B cell (primary cell): ENCODE measurements at regions not wholly inside any gene's neighbourhood (a gene's known extent, or its start where the extent isn't known, plus 50 kb on each side); places are given as distances from the start of the nearest gene placed in this dataset.

Experiments
- ATAC-seq: fragments of 200-7000 bp; cut with Tn5 transposase; one replicate; pipeline ENCODE4 v1.10.0; 2021; ENCODE audit warnings: low read depth, mild to moderate bottlenecking, moderate number of reproducible peaks, moderate library complexity
- CTCF ChIA-PET: fragments of 350-600 bp; sonication (Branson Sonifier 250); formaldehyde crosslinking; loops from one replicate; lab custom pipeline; 2021; ENCODE audit warnings: antibody characterized with exemption, inconsistent platforms; lab: Charles Lee
- POLR2A ChIA-PET: fragments of 350-600 bp; sonication (Branson Sonifier 250); formaldehyde crosslinking; loops from one replicate; lab custom pipeline; 2021; ENCODE audit warnings: antibody characterized with exemption; lab: Charles Lee
- DNase-seq: peaks from one replicate; pipeline ENCODE4 v3.0.0; 2013
- H2AFZ ChIP-seq: 2 replicates; pipeline ENCODE4 v1.6.1; 2012; ENCODE audit warnings: mild to moderate bottlenecking, low read depth, low read length; ENCODE audit not compliant: insufficient read depth, poor library complexity, severe bottlenecking
- H3K27ac ChIP-seq, 2 donors: 1 replicate in 1 of 2; 2 replicates in 1 of 2; pipeline ENCODE4 v1.5.1; 2012 to 2013; ENCODE audit warnings: low read length in 2 of 2, mild to moderate bottlenecking in 2 of 2, moderate library complexity in 1 of 2
- H3K27me3 ChIP-seq, 4 experiments: fragments of 200-600 bp in 1 of 4; sonication (generic) in 1 of 4; replicated peaks in 1 of 4; 1 replicate in 2 of 4; 2 replicates in 2 of 4; pipeline versions ENCODE4 v1.6.1 to v1.7.0; 2013 to 2016; ENCODE audit warnings: low read length in 3 of 4, mild to moderate bottlenecking in 2 of 4, mixed read lengths in 1 of 4, moderate library complexity in 1 of 4; ENCODE audit not compliant: insufficient read depth in 4 of 4, control insufficient read depth in 3 of 4; ENCODE audit errors: control extremely low read depth in 1 of 4
- H3K36me3 ChIP-seq, 2 experiments: replicated peaks in 1 of 2; 1 replicate in 1 of 2; 2 replicates in 1 of 2; pipeline versions ENCODE4 v1.6.1 to v1.7.1; 2013; ENCODE audit warnings: low read length in 1 of 2; ENCODE audit not compliant: insufficient read depth in 2 of 2, control insufficient read depth in 1 of 2; ENCODE audit errors: control extremely low read depth in 1 of 2, extremely low read depth in 1 of 2
- H3K4me1 ChIP-seq, 2 donors: fragments of 200-600 bp in 1 of 2; sonication (generic) in 1 of 2; 1 replicate in 1 of 2; 2 replicates in 1 of 2; pipeline versions ENCODE4 v1.5.1 to v1.6.1; 2013 to 2017; ENCODE audit warnings: low read length in 2 of 2; ENCODE audit not compliant: control insufficient read depth in 2 of 2, insufficient read depth in 2 of 2
- H3K4me2 ChIP-seq: replicated peaks from 2 replicates; pipeline ENCODE3; 2012; ENCODE audit warnings: mild to moderate bottlenecking, low read depth, low read length; ENCODE audit not compliant: poor library complexity, severe bottlenecking
- H3K4me3 ChIP-seq, 5 experiments: fragments of 200-600 bp in 1 of 5; sonication (generic) in 1 of 5; 1 replicate in 3 of 5; 2 replicates in 2 of 5; pipeline versions ENCODE4 v1.5.1 to v1.7.0; 2011 to 2016; ENCODE audit warnings: low read length in 4 of 5, mild to moderate bottlenecking in 4 of 5, low read depth in 2 of 5, control low read depth in 1 of 5, moderate library complexity in 1 of 5; ENCODE audit not compliant: insufficient read depth in 1 of 5; ENCODE audit errors: control extremely low read depth in 1 of 5, extremely low read depth in 1 of 5
- H3K79me2 ChIP-seq: fragments of 200-600 bp; sonication (generic); one replicate; pipeline ENCODE4 v1.6.0; 2016; ENCODE audit warnings: low read length; ENCODE audit not compliant: control insufficient read depth, insufficient read depth
- H3K9ac ChIP-seq: fragments of 200-600 bp; sonication (generic); 2 replicates; pipeline ENCODE4 v1.6.1; 2017; ENCODE audit warnings: mild to moderate bottlenecking, low read length, moderate library complexity
- H3K9me3 ChIP-seq, 3 donors: one replicate each; pipeline versions ENCODE4 v1.6.1 to v1.7.1; 2013; ENCODE audit warnings: low read length in 2 of 3; ENCODE audit not compliant: control insufficient read depth in 2 of 3, insufficient read depth in 1 of 3; ENCODE audit errors: control extremely low read depth in 1 of 3
- H4K20me1 ChIP-seq: 2 replicates; pipeline ENCODE4 v1.6.0; 2012; ENCODE audit warnings: mild to moderate bottlenecking, low read length; ENCODE audit not compliant: insufficient read depth, control insufficient read depth, poor library complexity, severe bottlenecking
- H3K27ac Mint-ChIP-seq: one replicate; pipeline ENCODE4 v1.8.0; 2021; ENCODE audit warnings: mixed read lengths
- H3K27me3 Mint-ChIP-seq: one replicate; pipeline ENCODE4 v1.8.0; 2021; ENCODE audit warnings: mixed read lengths
- H3K4me1 Mint-ChIP-seq: one replicate; pipeline ENCODE4 v1.8.0; 2021; ENCODE audit warnings: mixed read lengths
- H3K4me3 Mint-ChIP-seq: one replicate; pipeline ENCODE4 v1.8.0; 2021; ENCODE audit warnings: mixed read lengths
- H3K9me3 Mint-ChIP-seq: one replicate; pipeline ENCODE4 v1.8.0; 2022; ENCODE audit warnings: mixed read lengths; ENCODE audit not compliant: insufficient read depth
- EZH2 ChIP-seq: IDR thresholded peaks from 2 replicates; pipeline ENCODE4 v1.6.1; 2012; ENCODE audit warnings: borderline replicate concordance, low read depth, mild to moderate bottlenecking, moderate library complexity, low read length; ENCODE audit not compliant: insufficient read depth, poor library complexity, severe bottlenecking
- WGBS: methylation state at CpG from one replicate; pipeline ENCODE4 v1.1.5; 2013; ENCODE audit warnings: missing lambda C conversion rate; ENCODE audit not compliant: insufficient coverage; 5-methylcytosine and 5-hydroxymethylcytosine counted together
- intact Hi-C: fragments of 100-400 bp; cut with micrococcal nuclease; formaldehyde crosslinking; loops from one replicate; pipeline ENCODE4 v1.10.0; 2022
- TF ChIP-seq, protein P1 (sequence below): fragments of 200-600 bp; IDR thresholded peaks from one replicate; pipeline ENCODE4 v1.8.0; 2022; ENCODE audit warnings: antibody characterized with exemption, mild to moderate bottlenecking

GRCh38 chr15:29377161-29377560 is 107.5 kb upstream of the NSMCE3 start:
- H3K4me1 ChIP-seq = no peaks in the 10 kb centered on the region
- WGBS = 89% methylated on average over 5 of the region's 6 CpGs
- H3K79me2 ChIP-seq = no peaks in the 10 kb centered on the region
- Mint-ChIP-seq H3K4me3 (no peak overlapping the region), H3K27me3 (no peaks in the 10 kb centered on the region), H3K9me3 (no peaks in the 10 kb centered on the region), H3K27ac (no peak overlapping the region), H3K4me1 (no peaks in the 10 kb centered on the region)
- TF ChIP-seq EZH2 = no peak
- TF ChIP-seq, protein P1, sequence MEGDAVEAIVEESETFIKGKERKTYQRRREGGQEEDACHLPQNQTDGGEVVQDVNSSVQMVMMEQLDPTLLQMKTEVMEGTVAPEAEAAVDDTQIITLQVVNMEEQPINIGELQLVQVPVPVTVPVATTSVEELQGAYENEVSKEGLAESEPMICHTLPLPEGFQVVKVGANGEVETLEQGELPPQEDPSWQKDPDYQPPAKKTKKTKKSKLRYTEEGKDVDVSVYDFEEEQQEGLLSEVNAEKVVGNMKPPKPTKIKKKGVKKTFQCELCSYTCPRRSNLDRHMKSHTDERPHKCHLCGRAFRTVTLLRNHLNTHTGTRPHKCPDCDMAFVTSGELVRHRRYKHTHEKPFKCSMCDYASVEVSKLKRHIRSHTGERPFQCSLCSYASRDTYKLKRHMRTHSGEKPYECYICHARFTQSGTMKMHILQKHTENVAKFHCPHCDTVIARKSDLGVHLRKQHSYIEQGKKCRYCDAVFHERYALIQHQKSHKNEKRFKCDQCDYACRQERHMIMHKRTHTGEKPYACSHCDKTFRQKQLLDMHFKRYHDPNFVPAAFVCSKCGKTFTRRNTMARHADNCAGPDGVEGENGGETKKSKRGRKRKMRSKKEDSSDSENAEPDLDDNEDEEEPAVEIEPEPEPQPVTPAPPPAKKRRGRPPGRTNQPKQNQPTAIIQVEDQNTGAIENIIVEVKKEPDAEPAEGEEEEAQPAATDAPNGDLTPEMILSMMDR = no peak
- H2AFZ ChIP-seq = no peak overlapping the region
- no peak overlapping the region for H3K4me2 ChIP-seq
- DNase-seq = no peak
- H3K9me3 ChIP-seq = peaks cover 0 to 6% (median 1%) of the 10 kb centered on the region in 3 donors
- no peaks in the 10 kb centered on the region for H3K27me3 ChIP-seq
- H3K36me3 ChIP-seq = no peaks in the 10 kb centered on the region
- H3K4me3 ChIP-seq = no peak overlapping the region
- ChIA-PET POLR2A (interaction anchor here (0.6 kb wide), 1 partner anchor 72 kb away, joined by 3 read pairs; no protein-coding TSS in a partner anchor), CTCF (no interaction called here)
- no peak overlapping the region for H3K27ac ChIP-seq
- intact Hi-C loops = no loop called here
- H3K9ac ChIP-seq = no peak overlapping the region
- no peak for ATAC-seq
- H4K20me1 ChIP-seq = no peaks in the 10 kb centered on the region

DNA sequence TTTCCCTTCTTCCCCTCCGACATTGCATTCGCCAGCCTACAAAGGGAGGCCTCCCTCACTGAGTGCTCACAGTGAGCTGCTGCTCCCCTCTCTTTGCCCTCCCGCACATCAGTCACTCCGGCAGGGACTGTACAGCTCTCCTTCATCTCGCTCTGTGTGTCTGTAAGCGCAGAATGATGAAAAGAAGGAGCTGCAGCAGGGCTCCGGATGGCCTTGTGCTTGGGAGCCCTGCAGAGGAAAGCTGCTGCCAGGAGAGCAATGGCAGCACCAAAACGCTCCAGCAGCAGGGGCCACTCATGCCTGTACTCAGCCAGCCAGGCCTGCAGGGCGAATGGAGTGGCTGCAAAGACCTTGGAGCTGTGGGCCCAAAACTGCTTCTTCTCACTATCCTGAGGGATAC is 107.0 kb upstream of the NSMCE3 start:
- H3K4me2 ChIP-seq = no peak overlapping the region
- WGBS = 69% methylated on average over 9 of the region's 9 CpGs
- H3K4me3 ChIP-seq = no peak overlapping the region
- ChIA-PET POLR2A (interaction anchor here (0.6 kb wide), 1 partner anchor 71 kb away, joined by 3 read pairs; no protein-coding TSS in a partner anchor), CTCF (no interaction called here)
- intact Hi-C loops = no loop called here
- no peak overlapping the region for H3K9ac ChIP-seq
- H3K27ac ChIP-seq = no peak overlapping the region
- TF ChIP-seq, protein P1 = no peak
- no peak for TF ChIP-seq EZH2
- H3K9me3 ChIP-seq = peaks cover 0 to 1% (median under 1%) of the 10 kb centered on the region in 3 donors
- H3K79me2 ChIP-seq = no peaks in the 10 kb centered on the region
- Mint-ChIP-seq H3K4me3 (no peak overlapping the region), H3K4me1 (no peaks in the 10 kb centered on the region), H3K27me3 (no peaks in the 10 kb centered on the region), H3K9me3 (no peaks in the 10 kb centered on the region), H3K27ac (no peak overlapping the region)
- no peaks in the 10 kb centered on the region for H3K4me1 ChIP-seq
- no peak for DNase-seq
- no peaks in the 10 kb centered on the region for H4K20me1 ChIP-seq
- no peaks in the 10 kb centered on the region for H3K27me3 ChIP-seq
- H2AFZ ChIP-seq = no peak overlapping the region
- ATAC-seq = no peak
- no peaks in the 10 kb centered on the region for H3K36me3 ChIP-seq
